ENCODE measurements at regions not wholly inside any gene's neighbourhood (a gene's known extent, or its start where the extent isn't known, plus 50 kb on each side); places are given as distances from the start of the nearest gene placed in this dataset.
"Not testable (repeated sequence)": the region's sequence is repeated elsewhere in the genome, so short reads cannot be mapped to it uniquely, and the experiment has no call there.

DNA sequence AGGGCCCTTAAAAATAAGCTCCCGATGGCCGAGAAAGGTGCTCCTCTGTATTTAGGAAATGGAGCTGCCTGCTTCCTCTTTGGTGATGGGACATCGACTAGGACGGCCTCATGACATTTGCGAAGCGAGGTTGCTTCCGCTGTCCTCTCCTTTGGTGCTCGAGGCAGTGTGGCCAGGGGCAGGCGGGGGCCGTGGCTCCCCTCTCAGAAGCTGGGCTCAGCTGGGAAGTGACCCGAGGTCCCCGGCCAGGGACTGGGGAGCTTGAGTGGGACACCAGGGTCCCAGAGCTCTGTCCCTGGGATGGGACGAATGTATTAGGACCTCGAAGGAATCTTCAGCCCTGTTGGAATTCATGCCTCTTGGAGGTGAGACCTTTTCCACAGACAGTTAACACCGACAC lies 151.1 kb downstream of the CTTN start:
- DNase-seq (ENCODE audit: low spot score): no peak

DNA sequence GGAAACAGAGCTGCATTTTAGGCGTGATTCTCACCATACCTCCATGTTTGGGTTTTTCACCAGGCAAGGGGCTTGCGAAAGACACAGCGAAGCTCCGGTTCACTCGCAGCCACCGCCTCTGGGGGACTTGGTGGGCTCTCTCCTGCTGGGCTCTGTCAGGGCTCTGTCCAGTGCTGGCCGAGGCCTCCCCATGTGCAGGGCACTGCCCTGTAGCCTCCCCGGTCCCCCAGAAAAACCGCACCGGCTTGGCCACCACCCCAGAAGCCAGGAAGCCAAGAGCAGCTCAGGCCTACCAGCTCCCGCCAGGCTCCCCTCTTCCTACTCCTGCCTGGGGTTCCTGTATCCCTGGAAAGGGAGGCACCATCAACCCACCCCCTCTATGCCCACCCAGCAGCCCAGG lies 151.5 kb downstream of the CTTN start:
- no peak for DNase-seq (ENCODE audit: low spot score)

DNA sequence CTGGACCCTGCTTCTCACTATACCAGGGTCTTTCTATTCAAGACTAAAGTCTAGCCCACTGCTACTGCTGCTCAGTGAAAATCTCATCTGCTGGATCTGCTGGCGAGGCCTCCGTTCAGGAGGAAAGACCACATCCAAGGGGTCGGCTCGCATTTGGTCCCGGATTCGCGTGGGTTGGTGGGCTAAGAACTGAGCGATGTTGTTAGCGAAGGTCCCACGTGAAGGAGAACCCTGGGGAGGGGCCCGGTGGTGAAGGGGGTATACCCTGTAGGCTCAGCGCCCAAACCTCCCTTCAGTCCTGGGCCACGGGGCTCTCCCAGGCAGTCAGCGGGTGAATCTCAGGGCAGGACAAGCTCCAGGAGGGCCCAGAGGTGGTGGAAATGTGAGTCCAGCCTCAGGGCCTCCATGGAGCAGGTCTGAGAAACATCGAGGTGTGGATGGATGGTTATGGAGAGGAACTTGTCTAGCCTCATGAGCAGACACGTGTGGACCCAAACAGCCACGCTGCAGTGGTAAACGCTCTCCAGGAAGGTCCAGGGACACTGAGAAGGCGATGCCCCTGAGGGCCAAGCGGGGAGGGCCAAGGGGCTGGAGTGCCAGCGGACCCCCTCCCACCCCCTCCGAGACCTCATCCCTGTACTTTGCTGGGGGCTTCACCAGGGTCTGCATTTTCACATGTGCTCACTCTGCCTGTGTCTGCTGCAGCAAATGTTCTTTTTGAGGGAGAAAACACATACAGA lies 152.3 kb downstream of the CTTN start:
- no peak for DNase-seq (ENCODE audit: low spot score)

DNA sequence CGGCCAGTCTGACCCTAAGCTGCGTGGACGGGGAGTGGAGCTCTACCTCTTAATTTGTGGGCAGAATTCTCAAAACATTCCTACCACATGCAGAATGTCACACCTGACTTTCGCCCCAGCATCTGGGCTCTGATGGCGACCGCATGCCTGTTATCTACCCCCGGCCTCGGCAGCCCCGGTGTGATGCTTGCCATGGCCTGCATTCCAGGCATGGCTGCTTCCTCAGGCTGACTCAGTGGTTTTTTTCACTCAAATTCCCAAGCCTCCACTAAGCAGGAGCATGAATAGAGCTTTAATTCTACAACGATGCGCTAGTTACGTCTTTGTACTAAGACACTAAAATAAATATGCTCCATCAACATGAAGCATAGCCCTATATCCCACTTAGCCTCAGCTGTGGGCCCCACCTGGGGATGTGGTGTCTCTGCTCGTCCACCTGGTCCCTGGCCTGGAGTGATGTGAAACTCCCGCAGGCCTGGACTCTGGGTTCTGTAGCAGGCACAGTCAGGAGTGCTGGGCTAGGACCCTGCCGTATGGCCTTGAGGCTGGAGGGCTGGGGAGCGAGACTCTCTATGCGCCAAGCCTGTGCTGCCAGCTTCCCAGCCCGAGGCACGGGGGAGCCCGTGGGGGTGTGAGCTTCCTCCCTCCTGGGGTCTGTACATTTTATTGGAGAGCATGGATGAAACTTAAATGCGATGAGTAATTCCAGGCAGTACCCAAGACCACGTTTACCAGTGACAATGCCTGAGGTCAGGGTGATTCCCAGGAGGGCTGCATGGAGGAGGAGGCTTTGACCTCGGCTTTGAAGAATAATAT lies 153.2 kb downstream of the CTTN start:
- no peak for DNase-seq (ENCODE audit: low spot score)

GRCh38 chr11:70552167-70553150 lies 154.1 kb downstream of the CTTN start:
- DNase-seq (ENCODE audit: low spot score): no peak

DNA sequence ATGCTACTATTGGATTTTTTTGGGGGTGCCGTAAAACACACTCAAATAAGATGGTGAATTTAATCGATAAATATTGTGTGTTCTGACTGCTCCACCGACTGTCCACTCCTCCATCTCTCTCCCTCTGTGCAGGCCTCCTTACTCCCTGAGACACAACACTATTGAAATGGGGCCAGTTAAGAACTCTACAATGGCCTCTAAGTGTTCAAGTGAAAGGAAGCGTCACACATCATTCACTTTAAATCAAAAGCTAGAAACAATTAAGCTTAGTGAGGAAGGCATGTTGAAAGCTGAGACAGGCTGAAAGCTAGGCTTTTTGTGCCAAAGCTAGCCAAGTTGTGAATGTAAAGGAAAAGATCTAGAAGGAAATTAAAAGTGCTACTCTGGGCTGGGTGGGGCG lies 156.7 kb downstream of the CTTN start:
- no peak for DNase-seq (ENCODE audit: low spot score)

DNA sequence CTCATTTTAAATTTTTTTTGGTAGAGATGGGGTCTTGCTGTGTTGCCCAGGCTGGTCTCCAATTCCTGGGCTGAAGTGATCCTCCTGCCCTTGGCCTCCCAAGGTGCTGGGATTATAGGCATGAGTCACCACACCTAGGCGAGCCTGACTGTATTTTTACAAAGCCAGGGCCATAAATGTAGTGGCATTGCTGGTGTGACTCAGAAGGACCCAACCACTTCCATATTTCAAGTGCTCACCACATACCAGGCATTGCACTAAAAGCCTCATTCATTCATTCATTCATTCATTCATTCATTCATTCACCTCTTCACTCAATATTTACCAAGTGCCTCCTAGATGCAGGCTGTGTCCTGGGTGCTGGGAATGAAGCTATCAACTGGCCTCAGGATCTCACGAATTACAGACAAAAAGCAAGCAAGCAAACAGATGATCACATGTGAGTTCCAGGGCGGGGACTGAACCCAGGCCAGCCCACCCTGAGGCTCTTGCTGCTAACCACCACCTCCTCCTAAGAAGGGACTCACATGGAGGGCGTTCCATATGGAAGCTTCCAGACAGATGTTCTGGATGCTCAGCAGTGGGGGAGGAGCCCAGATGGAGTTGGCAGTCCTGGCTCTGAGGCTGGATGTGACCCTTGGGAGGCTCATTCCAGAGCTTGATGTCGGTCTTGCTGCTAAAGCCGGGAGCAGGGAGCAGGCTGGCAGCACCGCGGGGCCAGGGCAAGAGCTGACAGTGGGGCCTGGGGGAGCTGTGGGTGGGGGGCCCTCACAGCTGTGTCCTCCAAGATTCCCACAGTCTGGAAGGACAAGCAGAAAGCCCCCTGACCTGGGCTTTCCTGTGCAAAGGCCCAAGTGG lies 158.8 kb downstream of the CTTN start:
- DNase-seq (ENCODE audit: low spot score): no peak

DNA sequence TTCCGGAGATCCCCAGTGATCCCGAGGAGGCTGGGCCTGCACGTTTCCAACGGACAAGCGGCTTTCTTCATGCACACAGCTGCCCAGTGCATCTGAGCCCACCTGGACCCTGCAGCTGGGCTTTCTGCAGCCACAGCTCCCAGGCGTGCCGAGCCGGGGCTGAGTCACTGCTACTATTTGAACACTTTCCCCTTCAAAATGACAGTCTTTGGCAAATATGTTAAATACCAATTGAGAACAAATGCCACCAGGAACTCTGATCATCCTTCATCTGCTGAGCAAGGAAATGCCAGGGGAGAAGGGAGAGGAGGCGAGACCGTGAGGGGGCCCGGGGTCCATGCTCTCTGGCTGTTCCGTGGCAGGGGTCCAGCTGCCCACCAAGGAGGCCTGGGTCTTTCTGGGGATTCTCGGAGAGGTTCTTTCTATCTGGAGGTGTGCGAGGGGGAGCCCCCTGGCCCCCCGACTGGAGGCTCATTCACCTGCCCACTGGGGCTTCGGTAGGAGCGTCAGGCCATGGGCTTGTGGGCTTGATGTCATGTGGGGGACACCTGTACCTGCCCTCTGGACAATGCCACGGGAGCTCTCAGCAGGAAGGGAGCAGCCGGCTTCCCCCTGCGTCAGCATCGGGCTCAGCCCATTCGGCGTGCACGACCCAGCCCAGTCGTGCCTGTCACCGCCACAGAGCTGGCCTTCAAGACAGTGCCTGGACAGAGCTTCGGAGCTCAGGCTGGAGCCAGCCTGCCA lies 159.6 kb downstream of the CTTN start:
- no peak for DNase-seq (ENCODE audit: low spot score)

DNA sequence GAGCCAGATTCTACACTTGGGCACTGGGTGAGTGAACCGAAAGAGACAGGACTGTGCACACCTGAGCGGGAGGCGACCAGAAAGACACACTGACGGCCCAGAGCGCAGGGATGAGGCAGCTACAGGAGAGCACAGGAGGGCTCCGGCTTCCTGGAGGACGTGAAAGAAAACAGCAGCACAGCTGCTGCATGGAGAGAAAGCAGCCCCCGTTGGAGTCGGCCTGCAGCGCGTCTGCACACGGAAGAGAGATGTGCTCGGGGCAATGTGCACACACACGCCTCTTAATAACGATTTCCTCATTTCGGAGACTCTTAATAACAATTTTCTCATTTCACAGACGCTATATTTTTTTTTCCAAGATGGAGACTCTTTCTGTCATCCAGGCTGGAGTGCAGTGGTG lies 160.4 kb downstream of the CTTN start:
- DNase-seq (ENCODE audit: low spot score): no peak

DNA sequence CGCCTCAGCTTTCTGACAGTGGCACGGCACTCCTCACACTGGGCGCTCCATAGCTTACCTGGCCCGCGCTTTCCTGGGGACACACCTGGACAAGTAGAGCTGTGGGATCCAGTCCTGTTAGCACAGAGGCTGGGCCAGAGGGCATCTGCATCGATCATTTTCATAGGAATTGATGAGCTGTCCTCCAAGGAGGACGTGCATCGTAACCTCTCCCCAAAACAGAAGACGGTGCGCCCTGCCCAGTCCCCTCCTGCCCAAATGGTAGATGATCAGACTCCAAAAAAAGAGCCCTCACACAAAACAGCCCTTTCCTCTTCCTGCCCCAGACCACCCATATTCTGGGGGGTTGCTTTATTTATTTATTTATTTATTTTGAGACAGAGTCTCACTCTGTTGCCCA lies 161.2 kb downstream of the CTTN start:
- DNase-seq (ENCODE audit: low spot score): no peak

GRCh38 chr11:70560621-70561020 lies 162.3 kb downstream of the CTTN start:
- DNase-seq (ENCODE audit: low spot score): not testable (repeated sequence)

- no peak for DNase-seq (ENCODE audit: low spot score)
Observed at GRCh38 chr11:70566768-70567530, 168.6 kb downstream of the CTTN start.

DNA sequence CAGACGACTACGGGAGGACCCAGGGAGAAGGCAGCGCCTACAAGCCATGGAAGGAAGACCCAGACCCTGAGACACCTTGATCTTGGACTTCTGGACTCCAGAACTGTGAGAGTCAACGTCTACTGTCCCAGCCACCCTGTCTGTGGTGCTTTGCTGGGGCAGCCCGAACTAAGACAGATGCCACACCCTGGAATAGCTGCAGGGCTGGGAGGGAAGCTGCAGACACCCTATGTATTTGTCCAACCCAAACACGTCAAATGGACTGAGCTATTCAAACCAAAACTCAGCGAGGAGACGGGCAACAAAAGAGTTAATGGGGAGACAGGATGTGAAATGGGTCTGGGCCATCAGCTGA lies 169.3 kb downstream of the CTTN start:
- no peak for DNase-seq (ENCODE audit: low spot score)

- DNase-seq (ENCODE audit: low spot score): peak; percentile 43
Observed at GRCh38 chr11:70568035-70568813, 169.9 kb downstream of the CTTN start.

GRCh38 chr11:70568814-70569617 lies 170.7 kb downstream of the CTTN start:
- DNase-seq (ENCODE audit: low spot score): no peak

DNA sequence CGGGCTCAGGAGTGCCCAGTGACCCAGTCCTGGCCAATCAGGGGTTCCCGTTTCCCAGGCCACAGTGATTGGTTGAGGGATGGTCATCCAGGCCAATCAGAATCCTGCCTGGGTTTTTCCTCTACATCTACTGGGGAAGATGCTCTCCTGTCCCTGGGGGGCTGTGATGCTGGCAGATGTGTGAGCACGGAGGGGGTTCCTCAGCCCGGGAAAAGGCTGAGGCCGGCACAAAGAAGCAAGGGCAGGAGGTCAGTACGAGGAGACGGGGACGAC lies 171.2 kb downstream of the CTTN start:
- DNase-seq (ENCODE audit: low spot score): no peak

GRCh38 chr11:70569996-70570692 lies 171.8 kb downstream of the CTTN start:
- no peak for DNase-seq (ENCODE audit: low spot score)
